Hematopoietic multipotent progenitor cell treated with erythropoietin and hydrocortisone succinate and interleukin-3 and kit ligand, for 17 days (in vitro differentiated cells): ENCODE measurements at regions not wholly inside any gene's neighbourhood (a gene's known extent, or its start where the extent isn't known, plus 50 kb on each side); places are given as distances from the start of the nearest gene placed in this dataset.

Experiments used
- DNase-seq: peaks from one replicate; pipeline ENCODE4 v3.0.0-alpha.2; 2015; ENCODE audit warnings: low spot score

- no peak for DNase-seq
Measured at GRCh38 chr18:45439851-45440645, 175.2 kb upstream of the SLC14A2 start.

- DNase-seq, result no peak
Measured at GRCh38 chr18:45441110-45441847, 174.0 kb upstream of the SLC14A2 start.

GRCh38 chr18:45444040-45444439, 171.2 kb upstream of the SLC14A2 start:
- DNase-seq, result no peak

GRCh38 chr18:45447355-45448265, 167.7 kb upstream of the SLC14A2 start:
- no peak for DNase-seq

GRCh38 chr18:45448871-45449270, 166.4 kb upstream of the SLC14A2 start:
- no peak for DNase-seq

- DNase-seq, result no peak
Measured at GRCh38 chr18:45449418-45450227, 165.7 kb upstream of the SLC14A2 start.

- DNase-seq, result no peak
Measured at GRCh38 chr18:45456090-45457021, 158.9 kb upstream of the SLC14A2 start.

GRCh38 chr18:45458033-45458432, 157.2 kb upstream of the SLC14A2 start:
- no peak for DNase-seq

- DNase-seq, result no peak
Measured at GRCh38 chr18:45462179-45462578, 153.1 kb upstream of the SLC14A2 start.

GRCh38 chr18:45463451-45463850, 151.8 kb upstream of the SLC14A2 start:
- DNase-seq, result no peak

- no peak for DNase-seq
Measured at GRCh38 chr18:45464619-45465018, 150.7 kb upstream of the SLC14A2 start.

GRCh38 chr18:45467293-45467692, 148.0 kb upstream of the SLC14A2 start:
- no peak for DNase-seq

GRCh38 chr18:45467945-45468344, 147.3 kb upstream of the SLC14A2 start:
- DNase-seq, result no peak

GRCh38 chr18:45478889-45479288, 136.4 kb upstream of the SLC14A2 start:
- DNase-seq, result no peak

GRCh38 chr18:45480219-45481015, 134.9 kb upstream of the SLC14A2 start:
- no peak for DNase-seq

- DNase-seq, result no peak
Measured at GRCh38 chr18:45481821-45482220, 133.5 kb upstream of the SLC14A2 start.

GRCh38 chr18:45482286-45482685, 133.0 kb upstream of the SLC14A2 start:
- DNase-seq, result no peak

GRCh38 chr18:45487581-45487980, 127.7 kb upstream of the SLC14A2 start:
- DNase-seq, result no peak

- DNase-seq, result no peak
Measured at GRCh38 chr18:45488645-45489044, 126.6 kb upstream of the SLC14A2 start.

- no peak for DNase-seq
Measured at GRCh38 chr18:45493830-45494229, 121.4 kb upstream of the SLC14A2 start.
